H1 (cell line): ENCODE measurements at regions not wholly inside any gene's neighbourhood (a gene's known extent, or its start where the extent isn't known, plus 50 kb on each side); places are given as distances from the start of the nearest gene placed in this dataset.

Experiments
- CTCF ChIA-PET: fragments of 300-600 bp; sonication (Branson Sonifier 250); formaldehyde crosslinking; loops from one replicate; lab custom pipeline; 2021; ENCODE audit not compliant: partially characterized antibody; lab: Charles Lee
- POLR2A ChIA-PET: fragments of 300-600 bp; sonication (Branson Sonifier 250); formaldehyde crosslinking; loops from one replicate; lab custom pipeline; 2021; ENCODE audit warnings: inconsistent platforms; ENCODE audit not compliant: partially characterized antibody; lab: Charles Lee
- DNase-seq, 2 experiments: peaks; one replicate each; pipeline versions ENCODE4 v3.0.0 to v3.0.0-alpha.2; 2010 to 2022; ENCODE audit warnings: low spot score in 2 of 2, low read depth in 1 of 2, mixed read lengths in 1 of 2
- FAIRE-seq: peaks from 2 replicates; lab custom pipeline; 2011; peaks lifted over from hg19 to GRCh38; lab: Jason Lieb, UNC
- H2AFZ ChIP-seq: 2 replicates; pipeline ENCODE4 v1.8.1; 2012; ENCODE audit warnings: low read length, inconsistent platforms
- H2AK5ac ChIP-seq: 2 replicates; pipeline ENCODE4 v1.6.1; 2013; ENCODE audit warnings: low read depth, low read length
- H2BK120ac ChIP-seq: replicated peaks from 2 replicates; pipeline ENCODE3; 2013; ENCODE audit warnings: low read depth, low read length, inconsistent platforms
- H2BK12ac ChIP-seq: 2 replicates; pipeline ENCODE4 v1.6.1; 2013; ENCODE audit warnings: low read depth, low read length
- H2BK15ac ChIP-seq: 2 replicates; pipeline ENCODE4 v1.6.1; 2013; ENCODE audit warnings: low read length
- H2BK20ac ChIP-seq: 2 replicates; pipeline ENCODE4 v1.6.1; 2013; ENCODE audit warnings: low read length
- H2BK5ac ChIP-seq: 2 replicates; pipeline ENCODE4 v1.6.1; 2013; ENCODE audit warnings: low read depth, low read length
- H3K14ac ChIP-seq: 2 replicates; pipeline ENCODE4 v1.6.1; 2013; ENCODE audit warnings: inconsistent platforms; ENCODE audit not compliant: insufficient read length
- H3K18ac ChIP-seq: 2 replicates; pipeline ENCODE4 v1.6.1; 2013; ENCODE audit warnings: low read length; ENCODE audit errors: extremely low read depth
- H3K23ac ChIP-seq: 2 replicates; pipeline ENCODE4 v1.6.1; 2013; ENCODE audit warnings: inconsistent platforms; ENCODE audit not compliant: insufficient read length
- H3K23me2 ChIP-seq: 2 replicates; pipeline ENCODE4 v1.6.1; 2013; ENCODE audit warnings: low read depth, low read length
- H3K27ac ChIP-seq: 2 replicates; pipeline ENCODE4 v1.6.1; 2011; ENCODE audit warnings: low read depth, low read length, inconsistent platforms
- H3K27me3 ChIP-seq, 4 experiments: replicated peaks in 1 of 4; 1 replicate in 1 of 4; 2 replicates in 3 of 4; pipeline versions ENCODE4 v1.6.1 to v1.8.1; 2011 to 2013; ENCODE audit warnings: low read length in 3 of 4, mild to moderate bottlenecking in 3 of 4, inconsistent platforms in 2 of 4, mixed read lengths in 2 of 4, moderate library complexity in 1 of 4; ENCODE audit not compliant: control insufficient read depth in 3 of 4, insufficient read depth in 3 of 4; ENCODE audit errors: extremely low read depth in 1 of 4
- H3K36me3 ChIP-seq, 4 experiments: 2 replicates each; pipeline versions ENCODE4 v1.6.1 to v1.8.1; 2011 to 2013; ENCODE audit warnings: mild to moderate bottlenecking in 4 of 4, low read length in 3 of 4, moderate library complexity in 2 of 4, control low read depth in 1 of 4, inconsistent platforms in 1 of 4; ENCODE audit not compliant: insufficient read depth in 4 of 4, control insufficient read depth in 2 of 4
- H3K4ac ChIP-seq: replicated peaks from 2 replicates; pipeline ENCODE3; 2013; ENCODE audit warnings: low read length, low read depth, mixed read lengths, inconsistent platforms; ENCODE audit not compliant: insufficient read length
- H3K4me1 ChIP-seq, 4 experiments: replicated peaks in 1 of 4; 1 replicate in 1 of 4; 2 replicates in 3 of 4; pipeline versions ENCODE4 v1.6.1 to v1.8.1; 2011 to 2013; ENCODE audit warnings: low read length in 3 of 4, inconsistent platforms in 2 of 4, mixed read lengths in 1 of 4; ENCODE audit not compliant: insufficient read depth in 4 of 4, control insufficient read depth in 3 of 4
- H3K4me2 ChIP-seq, 2 experiments: 2 replicates each; pipeline versions ENCODE4 v1.6.1 to v1.8.1; 2011 to 2013; ENCODE audit warnings: low read depth in 2 of 2, low read length in 2 of 2, control low read depth in 1 of 2, inconsistent platforms in 1 of 2, mild to moderate bottlenecking in 1 of 2; ENCODE audit not compliant: insufficient read depth in 1 of 2
- H3K4me3 ChIP-seq, 4 experiments: fragments of 200-600, 300-600 bp in 1 of 4; sonication (generic), shearing (Covaris generic), sonication (Bioruptor Twin) in 1 of 4; 2 replicates each; pipeline versions ENCODE4 v1.5.1 to v1.8.1; 2011 to 2016; ENCODE audit warnings: low read length in 4 of 4, low read depth in 3 of 4, control low read depth in 2 of 4, inconsistent platforms in 2 of 4, mild to moderate bottlenecking in 2 of 4, mixed read lengths in 1 of 4, moderate library complexity in 1 of 4; ENCODE audit not compliant: insufficient read depth in 2 of 4; ENCODE audit errors: extremely low read depth in 1 of 4
- H3K56ac ChIP-seq: replicated peaks from 2 replicates; pipeline ENCODE3; 2013; ENCODE audit warnings: low read depth, mild to moderate bottlenecking, mixed read lengths, low read length, inconsistent platforms; ENCODE audit not compliant: insufficient read length
- H3K79me1 ChIP-seq: 2 replicates; pipeline ENCODE4 v1.6.1; 2013; ENCODE audit warnings: low read depth, low read length, control low read depth
- H3K79me2 ChIP-seq, 2 experiments: 2 replicates each; pipeline versions ENCODE4 v1.6.1 to v1.8.1; 2012 to 2013; ENCODE audit warnings: low read length in 2 of 2, mild to moderate bottlenecking in 2 of 2, inconsistent platforms in 1 of 2; ENCODE audit not compliant: insufficient read depth in 2 of 2, control insufficient read depth in 1 of 2
- H3K9ac ChIP-seq, 4 experiments: replicated peaks in 1 of 4; 1 replicate in 1 of 4; 2 replicates in 3 of 4; pipeline versions ENCODE4 v1.6.1 to v1.8.1; 2011 to 2013; ENCODE audit warnings: low read depth in 3 of 4, low read length in 3 of 4, control low read depth in 2 of 4, mild to moderate bottlenecking in 2 of 4, moderate library complexity in 2 of 4, inconsistent platforms in 1 of 4; ENCODE audit errors: extremely low read depth in 1 of 4
- H3K9me3 ChIP-seq, 2 experiments: 2 replicates each; pipeline versions ENCODE4 v1.6.1 to v1.8.1; 2012 to 2013; ENCODE audit warnings: mild to moderate bottlenecking in 2 of 2, moderate library complexity in 2 of 2, control low read depth in 1 of 2, inconsistent platforms in 1 of 2, low read depth in 1 of 2, low read length in 1 of 2, mixed read lengths in 1 of 2; ENCODE audit not compliant: insufficient read depth in 2 of 2
- H4K20me1 ChIP-seq, 2 experiments: replicated peaks in 1 of 2; 2 replicates each; pipeline versions ENCODE3 to v1.8.1; 2011 to 2013; ENCODE audit warnings: inconsistent platforms in 2 of 2, low read length in 2 of 2, mild to moderate bottlenecking in 1 of 2; ENCODE audit not compliant: insufficient read depth in 2 of 2, control insufficient read depth in 1 of 2
- H4K5ac ChIP-seq: 2 replicates; pipeline ENCODE4 v1.6.1; 2013; ENCODE audit warnings: low read length, low read depth, mixed read lengths, inconsistent platforms; ENCODE audit not compliant: insufficient read length
- H4K8ac ChIP-seq: 2 replicates; pipeline ENCODE4 v1.8.0; 2013; ENCODE audit warnings: mild to moderate bottlenecking, moderate library complexity, low read length, inconsistent platforms; ENCODE audit not compliant: insufficient read depth; ENCODE audit errors: extremely low read depth
- H4K91ac ChIP-seq: replicated peaks from 2 replicates; pipeline ENCODE3; 2013; ENCODE audit warnings: low read length, mixed read lengths, inconsistent platforms; ENCODE audit not compliant: insufficient read length
- CEBPB ChIP-seq: IDR thresholded peaks from 2 replicates; pipeline ENCODE4 v1.6.1; 2012; ENCODE audit warnings: low read depth, low read length
- CHD2 ChIP-seq: IDR thresholded peaks from 2 replicates; pipeline ENCODE4 v1.6.1; 2012; ENCODE audit warnings: low read length, improper control_type of control experiment
- KDM1A ChIP-seq: fragments of 200-600, 300-600 bp; sonication (generic); IDR thresholded peaks from 2 replicates; pipeline ENCODE4 v1.7.1; 2016; ENCODE audit warnings: mild to moderate bottlenecking, low read length, borderline replicate concordance
- RBBP5 ChIP-seq: IDR thresholded peaks from 2 replicates; pipeline ENCODE4 v1.7.1; 2012; ENCODE audit warnings: low read depth, mild to moderate bottlenecking, inconsistent platforms, low read length, moderate library complexity, borderline replicate concordance
- SP1 ChIP-seq: IDR thresholded peaks from 2 replicates; pipeline ENCODE4 v1.6.1; 2011; ENCODE audit warnings: low read depth, low read length
- SRF ChIP-seq: IDR thresholded peaks from 2 replicates; pipeline ENCODE4 v1.6.1; 2011; ENCODE audit warnings: mild to moderate bottlenecking, low read depth, low read length, moderate library complexity
- WGBS, 2 experiments: shearing (Covaris generic) in 1 of 2; methylation state at CpG; one replicate each; pipeline versions ENCODE4 v1.1.6 to v1.1.7; 2013 to 2015; ENCODE audit warnings: low lambda C conversion rate in 2 of 2, mixed read lengths in 2 of 2, inconsistent platforms in 1 of 2, low coverage in 1 of 2, missing lambda C conversion rate in 1 of 2; ENCODE audit not compliant: insufficient replicate concordance in 2 of 2, insufficient coverage in 1 of 2, insufficient read length in 1 of 2; ENCODE audit errors: extremely low coverage in 1 of 2, missing lambda C conversion rate in 1 of 2; 5-methylcytosine and 5-hydroxymethylcytosine counted together

- no peak for TF ChIP-seq KDM1A
- no peak for TF ChIP-seq CEBPB
- TF ChIP-seq CHD2 = no peak
- no peak for TF ChIP-seq SP1
- TF ChIP-seq RBBP5 = no peak
- no peak for TF ChIP-seq SRF
- no peaks in the 10 kb centered on the region for H3K4me1 ChIP-seq
- no peak overlapping the region for H3K18ac ChIP-seq
- FAIRE-seq = no peak
- no peak overlapping the region for H3K4ac ChIP-seq
- H2BK120ac ChIP-seq = no peak overlapping the region
- no peaks in the 10 kb centered on the region for H3K9me3 ChIP-seq
- no peaks in the 10 kb centered on the region for H3K79me2 ChIP-seq
- no peak overlapping the region for H2BK5ac ChIP-seq
- H2BK12ac ChIP-seq = no peak overlapping the region
- H2AK5ac ChIP-seq = no peak overlapping the region
- no peak overlapping the region for H3K4me3 ChIP-seq
- H2AFZ ChIP-seq = no peak overlapping the region
- no peak overlapping the region for H3K27ac ChIP-seq
- H3K79me1 ChIP-seq = no peaks in the 10 kb centered on the region
- H4K20me1 ChIP-seq = no peaks in the 10 kb centered on the region
- H4K91ac ChIP-seq = no peak overlapping the region
- no peak overlapping the region for H4K8ac ChIP-seq
- no peaks in the 10 kb centered on the region for H3K36me3 ChIP-seq
- no peak overlapping the region for H2BK20ac ChIP-seq
- H3K14ac ChIP-seq = no peak overlapping the region
- H3K23me2 ChIP-seq = no peaks in the 10 kb centered on the region
- no peak overlapping the region for H4K5ac ChIP-seq
- H3K27me3 ChIP-seq = no peaks in the 10 kb centered on the region
- no peak overlapping the region for H2BK15ac ChIP-seq
- no peak overlapping the region for H3K56ac ChIP-seq
- H3K23ac ChIP-seq = no peak overlapping the region
- 83% methylated on average over 7 of the region's 8 CpGs; no CpG with 5 or more reads in 1 of the 2 experiments for WGBS, 2 experiments
- POLR2A ChIA-PET = no interaction called here
- CTCF ChIA-PET = no interaction called here
- no peak overlapping the region for H3K9ac ChIP-seq
- no peak for DNase-seq
- no peak overlapping the region for H3K4me2 ChIP-seq
Measured at GRCh38 chr7:110356438-110356837, 734.5 kb upstream of the LRRN3 start.
